ENCODE measurements at regions not wholly inside any gene's neighbourhood (a gene's known extent, or its start where the extent isn't known, plus 50 kb on each side); places are given as distances from the start of the nearest gene placed in this dataset.

- Histone ChIP-seq H3K36me3 (no peaks in the 10 kb centered on the region), H3K4me3 (no peak overlapping the region), H3K4me1 (no peaks in the 10 kb centered on the region), H3K9me3 (no peaks in the 10 kb centered on the region), H3K27ac (peak overlapping the region in 1 of 4 donors; percentile 19), H3K27me3 (no peaks in the 10 kb centered on the region)
- no peak for DNase-seq
- TF ChIP-seq, protein P1, sequence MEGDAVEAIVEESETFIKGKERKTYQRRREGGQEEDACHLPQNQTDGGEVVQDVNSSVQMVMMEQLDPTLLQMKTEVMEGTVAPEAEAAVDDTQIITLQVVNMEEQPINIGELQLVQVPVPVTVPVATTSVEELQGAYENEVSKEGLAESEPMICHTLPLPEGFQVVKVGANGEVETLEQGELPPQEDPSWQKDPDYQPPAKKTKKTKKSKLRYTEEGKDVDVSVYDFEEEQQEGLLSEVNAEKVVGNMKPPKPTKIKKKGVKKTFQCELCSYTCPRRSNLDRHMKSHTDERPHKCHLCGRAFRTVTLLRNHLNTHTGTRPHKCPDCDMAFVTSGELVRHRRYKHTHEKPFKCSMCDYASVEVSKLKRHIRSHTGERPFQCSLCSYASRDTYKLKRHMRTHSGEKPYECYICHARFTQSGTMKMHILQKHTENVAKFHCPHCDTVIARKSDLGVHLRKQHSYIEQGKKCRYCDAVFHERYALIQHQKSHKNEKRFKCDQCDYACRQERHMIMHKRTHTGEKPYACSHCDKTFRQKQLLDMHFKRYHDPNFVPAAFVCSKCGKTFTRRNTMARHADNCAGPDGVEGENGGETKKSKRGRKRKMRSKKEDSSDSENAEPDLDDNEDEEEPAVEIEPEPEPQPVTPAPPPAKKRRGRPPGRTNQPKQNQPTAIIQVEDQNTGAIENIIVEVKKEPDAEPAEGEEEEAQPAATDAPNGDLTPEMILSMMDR (IDR thresholded peaks at IDR 0.05): no peak
- no peak for TF ChIP-seq POLR2A (IDR thresholded peaks at IDR 0.05)
Measured at GRCh38 chr5:158461240-158461854, 602.4 kb upstream of the CLINT1 start.

DNA sequence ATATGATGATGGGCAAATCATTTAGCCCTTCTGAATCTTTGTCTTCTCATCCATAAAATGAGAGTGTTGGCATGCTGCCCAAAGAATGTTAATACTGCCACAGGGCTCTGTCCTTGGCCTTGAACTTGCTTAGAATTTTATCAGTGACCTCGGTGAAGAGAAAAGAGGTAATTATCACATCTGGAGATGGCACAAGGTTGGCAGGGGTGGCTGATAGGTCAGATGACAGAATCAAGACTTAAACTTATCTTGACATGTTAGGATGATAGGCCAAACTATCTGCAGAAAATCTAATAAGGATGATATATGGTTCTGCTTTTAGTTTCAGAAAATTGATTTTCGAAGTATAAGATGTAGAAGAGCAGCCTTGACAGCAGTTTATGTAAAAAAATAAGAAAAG is 599.1 kb upstream of the CLINT1 start:
- no peak for DNase-seq
- H3K27me3 ChIP-seq: no peaks in the 10 kb centered on the region
- no peaks in the 10 kb centered on the region for H3K4me1 ChIP-seq
- no peaks in the 10 kb centered on the region for H3K9me3 ChIP-seq
- H3K27ac ChIP-seq: no peak overlapping the region
- no peak overlapping the region for H3K4me3 ChIP-seq
- H3K36me3 ChIP-seq: no peaks in the 10 kb centered on the region
- no peak for TF ChIP-seq POLR2A (IDR thresholded peaks at IDR 0.05)
- TF ChIP-seq, protein P1 (IDR thresholded peaks at IDR 0.05): no peak

DNA sequence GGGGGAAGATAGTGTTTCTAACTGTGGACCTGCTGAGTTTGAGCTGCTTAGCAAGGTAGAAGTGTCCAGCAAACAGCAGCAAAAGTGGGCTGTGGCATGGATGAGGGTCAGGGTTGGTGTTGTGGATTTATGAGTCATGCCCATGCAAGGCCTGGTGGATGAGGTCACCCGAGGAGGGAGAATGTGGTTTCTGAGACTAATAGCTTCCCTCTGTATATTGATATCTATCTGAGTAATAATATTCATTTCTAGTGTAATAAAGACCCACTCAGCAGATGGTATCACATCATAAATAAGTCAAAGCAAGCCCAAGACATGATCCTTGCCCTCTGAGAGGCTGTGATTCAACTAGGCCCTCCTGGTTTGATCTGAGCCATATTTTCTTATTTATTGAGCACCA is 597.8 kb upstream of the CLINT1 start:
- Histone ChIP-seq H3K9me3 (no peaks in the 10 kb centered on the region), H3K27me3 (no peaks in the 10 kb centered on the region), H3K36me3 (no peaks in the 10 kb centered on the region), H3K4me1 (no peaks in the 10 kb centered on the region), H3K4me3 (no peak overlapping the region), H3K27ac (no peak overlapping the region)
- DNase-seq: no peak
- TF ChIP-seq, protein P1 (IDR thresholded peaks at IDR 0.05): no peak
- no peak for TF ChIP-seq POLR2A (IDR thresholded peaks at IDR 0.05)

- TF ChIP-seq, protein P1 (IDR thresholded peaks at IDR 0.05): no peak
- no peaks in the 10 kb centered on the region for H3K27me3 ChIP-seq
- no peak for DNase-seq
- H3K27ac ChIP-seq: no peak overlapping the region
- no peaks in the 10 kb centered on the region for H3K9me3 ChIP-seq
- H3K4me3 ChIP-seq: no peak overlapping the region
- H3K36me3 ChIP-seq: no peaks in the 10 kb centered on the region
- H3K4me1 ChIP-seq: no peaks in the 10 kb centered on the region
Measured at GRCh38 chr5:158456241-158456640, 597.3 kb upstream of the CLINT1 start.

DNA sequence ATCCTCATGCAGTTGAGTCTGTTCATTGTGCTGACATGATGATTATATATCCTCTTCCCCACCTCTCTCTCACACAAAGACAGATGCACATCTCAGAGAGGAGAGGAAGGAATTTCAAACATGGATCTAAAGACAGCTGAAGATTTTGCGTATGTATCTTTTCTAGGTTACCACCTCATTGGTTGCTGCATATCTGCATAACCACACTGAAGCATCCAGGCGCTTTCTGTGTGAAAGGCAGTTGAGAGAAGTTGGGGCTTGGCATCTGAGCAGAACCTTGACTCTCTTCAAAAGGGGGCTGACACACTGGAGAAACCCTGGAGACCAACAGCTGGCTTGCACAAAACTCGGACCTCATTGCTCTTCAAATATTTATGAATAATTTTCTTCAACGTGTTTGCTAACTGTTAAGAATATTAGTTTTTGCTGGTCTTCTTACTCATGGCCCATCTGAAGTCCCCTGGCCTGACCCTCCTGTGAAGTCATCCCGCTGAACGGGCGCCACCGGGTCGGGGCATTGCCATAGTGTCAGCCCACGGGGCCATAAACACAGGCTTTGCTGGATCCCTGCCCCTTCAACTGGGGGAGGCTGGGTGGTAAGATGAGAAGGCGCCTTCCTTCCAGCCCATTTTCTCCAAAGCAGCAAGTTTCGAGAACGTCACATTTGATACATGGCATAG is 593.2 kb upstream of the CLINT1 start:
- DNase-seq: no peak
- Histone ChIP-seq H3K4me3 (no peak overlapping the region), H3K27me3 (no peaks in the 10 kb centered on the region), H3K27ac (no peak overlapping the region), H3K36me3 (no peaks in the 10 kb centered on the region), H3K9me3 (no peaks in the 10 kb centered on the region), H3K4me1 (no peaks in the 10 kb centered on the region)
- TF ChIP-seq, protein P1 (IDR thresholded peaks at IDR 0.05): no peak
- no peak for TF ChIP-seq POLR2A (IDR thresholded peaks at IDR 0.05)

Measured in Peyer's patch (tissue), 4 donors.